HuH-7.5 (cell line): ENCODE measurements at regions not wholly inside any gene's neighbourhood (a gene's known extent, or its start where the extent isn't known, plus 50 kb on each side); places are given as distances from the start of the nearest gene placed in this dataset.

ENCODE experiments used
- DNase-seq: peaks from one replicate; pipeline ENCODE4 v3.0.0; 2011; ENCODE audit warnings: low spot score

DNA sequence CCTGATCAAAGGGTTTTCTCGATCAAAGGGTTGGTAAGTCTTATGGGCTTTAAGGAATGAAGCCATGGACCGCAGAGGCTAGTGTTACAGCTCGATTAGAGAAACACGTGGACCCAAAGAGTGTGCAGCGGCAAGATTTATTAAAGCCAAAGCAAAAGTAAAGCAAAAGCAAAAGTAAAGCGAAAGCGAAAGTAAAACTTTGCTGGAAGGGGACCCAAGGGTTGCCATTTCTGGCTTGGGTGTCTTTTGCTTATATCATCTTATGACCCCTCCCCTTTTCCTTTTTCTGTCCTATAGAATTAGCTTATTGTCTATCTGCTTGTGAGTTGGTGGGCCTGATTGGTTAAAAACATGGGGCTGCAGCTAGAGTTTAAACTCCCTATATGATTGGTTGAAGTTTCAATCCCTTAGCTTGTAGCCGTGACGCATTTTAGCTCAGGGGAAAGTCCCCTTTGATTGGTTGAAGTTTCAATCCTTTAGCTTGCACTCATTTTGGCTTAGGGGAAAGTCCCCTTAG lies 957.0 kb downstream of the AMY1C start:
- no peak for DNase-seq

DNA sequence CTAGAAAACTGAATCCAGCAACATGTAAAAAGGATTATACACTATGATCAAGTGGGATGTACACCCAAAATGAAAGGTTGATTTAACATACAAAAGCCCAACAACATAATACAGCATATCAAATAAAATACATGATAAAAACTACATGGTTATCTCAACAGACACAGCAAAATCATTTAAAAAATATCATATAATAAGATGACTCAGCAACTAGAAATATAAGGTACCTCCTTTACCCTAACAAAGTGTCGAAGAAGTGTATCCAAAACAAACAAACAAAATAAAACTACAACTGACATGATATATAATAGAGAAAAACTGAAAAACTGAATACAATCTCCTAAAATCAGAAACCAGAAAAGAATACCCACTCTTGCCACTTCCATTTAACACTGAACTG lies 969.1 kb downstream of the AMY1C start:
- no peak for DNase-seq

GRCh38 chr1:104720741-104721140 lies 971.0 kb downstream of the AMY1C start:
- DNase-seq, result no peak

DNA sequence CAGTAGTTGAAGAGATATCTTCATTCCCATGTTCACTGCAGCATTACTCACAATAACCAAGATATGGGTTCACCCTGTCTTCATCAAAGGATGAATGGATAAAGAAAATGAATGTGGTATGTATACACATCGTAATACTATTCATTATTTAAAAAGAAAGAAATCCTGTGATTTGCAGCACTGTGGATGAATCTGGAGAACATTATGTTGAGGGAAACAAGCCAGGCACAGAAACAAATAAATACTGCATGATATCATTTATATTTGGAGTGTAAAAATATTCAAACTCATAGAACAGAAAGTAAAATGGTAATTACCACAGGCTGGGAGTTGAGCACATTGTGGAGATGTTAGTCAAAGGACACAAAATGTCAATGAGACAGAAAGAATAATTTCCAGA lies 977.2 kb downstream of the AMY1C start:
- no peak for DNase-seq

DNA sequence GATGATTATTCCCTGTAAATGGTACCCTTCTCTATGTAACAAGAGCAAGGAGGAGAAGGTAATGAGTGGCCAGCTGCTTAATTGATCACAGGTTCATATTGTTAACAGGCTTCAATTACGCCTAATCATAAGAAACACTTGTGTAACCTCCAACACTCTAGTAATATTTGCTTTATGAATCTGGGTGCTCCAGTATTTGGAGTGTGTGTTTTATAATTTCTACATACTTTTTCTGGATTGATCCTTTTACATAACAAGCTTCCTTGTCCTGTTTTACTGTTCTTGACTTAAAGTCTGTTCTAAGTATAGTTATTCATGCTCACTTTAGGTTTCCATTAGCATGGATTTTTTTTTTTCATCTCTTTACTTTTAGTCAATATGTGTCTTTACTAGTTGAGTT lies 984.2 kb downstream of the AMY1C start:
- DNase-seq, result no peak

DNA sequence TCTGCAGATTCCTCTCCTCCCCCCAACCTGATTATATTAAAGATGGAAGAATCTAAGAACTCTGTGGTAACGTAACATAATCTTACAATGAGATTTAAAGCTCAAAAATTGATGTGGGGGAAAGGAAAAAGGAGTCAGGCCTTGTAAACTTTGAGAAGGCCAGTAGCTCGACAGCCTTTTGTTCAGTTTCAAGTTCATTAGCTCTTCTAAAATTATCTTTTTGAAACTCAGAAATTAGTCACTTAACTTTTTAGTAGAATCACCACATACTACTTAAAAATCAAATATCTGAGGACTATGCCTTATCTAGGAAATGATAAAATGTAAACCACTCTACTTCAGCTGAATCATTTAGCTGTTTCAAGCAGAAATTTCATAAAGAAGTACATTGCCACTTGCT lies 996.2 kb downstream of the AMY1C start:
- DNase-seq, result no peak

GRCh38 chr1:104746994-104747393 lies 997.3 kb downstream of the AMY1C start:
- DNase-seq, result no peak

DNA sequence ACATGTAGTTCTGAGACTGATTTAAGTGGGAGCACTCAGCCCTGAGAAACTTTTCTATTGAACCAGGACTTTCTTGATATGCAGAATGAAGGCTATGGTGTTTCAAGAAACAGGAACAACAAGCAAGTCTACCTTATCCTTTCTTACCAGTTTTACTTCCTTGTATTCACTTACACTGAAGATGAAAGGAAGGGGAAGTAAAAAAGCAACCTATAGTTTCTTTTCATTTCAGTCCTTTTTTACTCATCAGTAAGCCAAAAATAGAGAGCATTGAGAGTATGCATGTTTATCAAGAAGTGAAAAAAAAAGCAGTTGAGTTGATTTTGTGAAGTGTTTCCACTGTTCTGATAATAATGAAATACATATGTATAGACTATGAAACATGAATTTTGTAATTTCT lies 1010.3 kb downstream of the AMY1C start:
- no peak for DNase-seq

DNA sequence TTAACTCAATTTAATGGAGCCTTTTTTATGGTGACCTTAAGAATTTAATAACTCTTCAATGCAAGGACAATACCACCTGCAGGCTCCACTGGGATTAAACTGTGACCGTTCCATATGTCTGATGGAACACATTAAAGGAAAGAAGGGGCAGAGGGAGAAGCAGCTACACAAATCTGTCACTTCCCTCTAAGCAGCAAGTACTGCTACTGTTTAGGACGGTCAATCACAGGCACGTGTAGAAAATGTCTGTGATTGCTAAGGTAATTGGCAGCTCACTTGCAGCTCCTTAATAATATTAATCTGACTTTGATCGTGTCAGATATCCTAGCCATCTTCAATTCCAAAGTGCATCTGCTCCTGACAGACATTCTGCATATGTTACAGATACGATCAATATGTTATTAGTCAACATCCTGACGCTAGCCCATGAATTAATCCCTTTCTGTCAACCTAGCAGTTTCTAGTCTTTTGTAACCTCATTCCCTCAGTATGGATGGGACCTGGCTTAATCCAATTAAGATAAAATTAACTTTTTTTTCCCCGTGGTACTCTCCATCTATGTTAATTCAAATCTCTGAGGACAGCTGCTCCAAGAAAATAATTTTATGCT lies 1012.4 kb downstream of the AMY1C start:
- DNase-seq, result no peak

GRCh38 chr1:104765085-104765484 lies 1015.4 kb downstream of the AMY1C start:
- no peak for DNase-seq

DNA sequence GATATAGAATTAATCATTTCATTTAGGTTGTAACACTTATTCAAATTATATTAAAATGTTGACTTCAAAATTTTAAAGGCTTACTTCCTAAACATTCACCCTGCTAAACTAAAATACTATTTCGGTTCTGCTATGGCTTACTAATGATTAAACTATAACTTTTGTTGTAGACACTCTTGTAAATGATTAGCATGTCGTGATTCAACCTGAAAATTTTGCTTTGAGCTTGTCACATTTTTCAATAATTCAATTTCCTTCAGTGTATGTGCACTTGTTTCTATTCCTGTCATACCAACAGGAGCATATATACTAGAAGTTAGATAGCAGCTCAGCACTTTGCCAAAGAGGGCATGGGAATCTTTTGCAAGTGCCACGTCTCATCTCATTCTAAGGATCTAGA lies 1018.8 kb downstream of the AMY1C start:
- DNase-seq, result no peak

- DNase-seq, result no peak
Observed at GRCh38 chr1:104780470-104781078, 1030.9 kb downstream of the AMY1C start.

- no peak for DNase-seq
Observed at GRCh38 chr1:104785575-104786187, 1036.0 kb downstream of the AMY1C start.

DNA sequence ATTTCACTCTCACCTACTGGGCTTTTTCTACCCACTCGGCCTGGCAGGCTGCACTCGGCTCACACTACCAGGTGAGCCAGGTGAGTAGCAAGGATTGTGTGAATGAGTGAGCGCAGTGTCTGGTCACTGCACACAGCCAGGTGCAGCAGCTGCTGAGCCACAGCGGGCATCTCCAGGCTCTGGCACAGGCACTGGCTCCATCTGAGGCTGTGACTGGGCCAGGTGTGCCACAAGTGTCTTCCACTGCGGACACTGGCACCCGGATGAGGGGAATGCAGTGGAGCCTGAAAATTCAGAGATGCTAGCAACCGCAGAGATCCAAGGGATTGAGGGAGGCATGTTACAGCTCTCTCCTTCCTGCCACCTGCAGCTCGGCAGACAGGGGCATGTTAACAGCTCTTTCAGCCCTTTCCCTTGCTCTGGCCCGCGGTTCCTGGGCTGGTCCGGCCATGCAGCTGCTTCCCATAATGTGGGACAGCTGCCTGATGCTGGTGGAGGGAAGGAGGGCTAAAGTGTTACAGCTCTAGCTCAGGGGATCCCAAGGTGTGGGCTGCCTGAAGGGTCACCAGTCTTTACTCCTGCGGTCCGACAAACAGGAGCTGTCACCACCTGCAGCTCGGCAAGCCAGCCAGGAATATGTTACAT lies 1038.3 kb downstream of the AMY1C start:
- no peak for DNase-seq

DNA sequence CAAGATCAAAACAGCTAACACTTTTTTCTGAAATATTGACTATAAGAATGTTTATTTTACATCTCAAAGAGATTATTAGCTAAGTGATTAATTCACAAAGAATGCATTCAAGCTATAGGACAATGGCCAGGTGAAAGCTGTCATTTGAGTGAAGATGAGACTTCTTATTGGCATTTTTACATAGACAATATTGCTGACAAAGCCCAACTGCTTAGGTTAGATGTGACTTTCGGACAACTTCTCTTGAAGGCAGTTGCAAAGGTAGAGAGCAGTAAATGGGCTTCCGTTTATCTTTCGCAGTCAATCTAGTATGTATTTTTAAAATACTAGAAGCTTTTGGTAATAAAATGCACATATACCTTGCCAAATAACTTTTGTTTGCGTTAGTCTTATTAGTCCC lies 1041.3 kb downstream of the AMY1C start:
- DNase-seq, result no peak

DNA sequence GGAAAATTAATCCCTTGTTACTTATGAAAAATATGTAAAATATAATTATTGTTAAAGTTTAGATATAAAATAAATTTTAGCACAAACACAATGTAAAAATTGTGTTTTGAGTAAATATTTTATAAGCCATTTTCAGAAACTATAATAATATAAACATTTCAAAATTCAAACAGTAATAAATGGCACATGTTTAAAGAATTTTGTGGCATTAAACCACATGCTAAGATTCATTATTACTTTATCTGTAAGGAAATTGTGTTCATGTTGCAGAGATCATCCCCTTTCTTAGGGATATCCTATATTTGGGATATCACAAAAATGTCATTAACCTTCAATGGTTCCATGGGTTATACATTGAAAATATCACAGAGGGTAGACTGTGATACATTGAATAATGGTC lies 1044.3 kb downstream of the AMY1C start:
- DNase-seq, result no peak

GRCh38 chr1:104795931-104796330 lies 1046.2 kb downstream of the AMY1C start:
- DNase-seq, result no peak

- no peak for DNase-seq
Observed at GRCh38 chr1:104797982-104798381, 1048.3 kb downstream of the AMY1C start.

GRCh38 chr1:104801344-104801743 lies 1051.6 kb downstream of the AMY1C start:
- no peak for DNase-seq

DNA sequence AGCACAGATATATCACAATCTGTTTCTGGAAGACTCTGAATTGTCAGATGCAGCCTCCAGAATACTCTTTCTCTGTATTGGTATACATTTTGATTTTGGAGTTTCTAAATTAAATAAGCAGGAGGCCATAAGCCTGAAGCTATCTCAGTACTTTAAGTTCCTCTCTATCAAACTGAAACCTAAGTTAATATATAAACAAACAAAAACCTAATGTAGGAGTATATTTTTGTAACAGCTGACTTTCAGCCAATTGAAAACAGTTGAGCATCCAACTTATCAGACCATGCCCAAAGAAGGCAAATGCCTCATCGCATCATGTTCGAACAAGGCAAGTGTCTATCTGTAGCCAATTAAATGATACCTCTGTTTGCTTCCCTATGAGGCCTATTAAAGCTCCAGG lies 1054.4 kb downstream of the AMY1C start:
- no peak for DNase-seq

- no peak for DNase-seq
Observed at GRCh38 chr1:104807590-104807989, 1057.9 kb downstream of the AMY1C start.

GRCh38 chr1:104825401-104825800 lies 1075.7 kb downstream of the AMY1C start:
- DNase-seq, result no peak

GRCh38 chr1:104830534-104830933 lies 1080.8 kb downstream of the AMY1C start:
- DNase-seq, result no peak
